ENCODE measurements at regions not wholly inside any gene's neighbourhood (a gene's known extent, or its start where the extent isn't known, plus 50 kb on each side); places are given as distances from the start of the nearest gene placed in this dataset.

GRCh38 chr9:2344436-2344835 lies 277.2 kb upstream of the VLDLR start:
- DNase-seq (ENCODE audit: low read depth), result no peak
- no peak overlapping the region for H3K4me3 ChIP-seq (ENCODE audit: control insufficient read depth, low read depth, low read length)
- no peak for TF ChIP-seq CTCF (IDR thresholded peaks at IDR 0.05; ENCODE audit: control insufficient read depth, insufficient read depth, low read depth, low read length, missing control alignments)

GRCh38 chr9:2345013-2345412 lies 276.6 kb upstream of the VLDLR start:
- H3K4me3 ChIP-seq (ENCODE audit: control insufficient read depth, low read depth, low read length), result no peak overlapping the region
- no peak for TF ChIP-seq CTCF (IDR thresholded peaks at IDR 0.05; ENCODE audit: control insufficient read depth, insufficient read depth, low read depth, low read length, missing control alignments)
- DNase-seq (ENCODE audit: low read depth), result no peak

- TF ChIP-seq CTCF (IDR thresholded peaks at IDR 0.05; ENCODE audit: control insufficient read depth, insufficient read depth, low read depth, low read length, missing control alignments), result no peak
- DNase-seq (ENCODE audit: low read depth), result no peak
- H3K4me3 ChIP-seq (ENCODE audit: control insufficient read depth, low read depth, low read length), result no peak overlapping the region
These were observed 275.2 kb upstream of the VLDLR start for GRCh38 chr9:2346277-2346913.

GRCh38 chr9:2351324-2351723 lies 270.3 kb upstream of the VLDLR start:
- no peak for DNase-seq (ENCODE audit: low read depth)
- TF ChIP-seq CTCF (IDR thresholded peaks at IDR 0.05; ENCODE audit: control insufficient read depth, insufficient read depth, low read depth, low read length, missing control alignments), result no peak
- no peak overlapping the region for H3K4me3 ChIP-seq (ENCODE audit: control insufficient read depth, low read depth, low read length)

GRCh38 chr9:2354216-2354615 lies 267.4 kb upstream of the VLDLR start:
- DNase-seq (ENCODE audit: low read depth), result no peak
- H3K4me3 ChIP-seq (ENCODE audit: control insufficient read depth, low read depth, low read length), result no peak overlapping the region
- no peak for TF ChIP-seq CTCF (IDR thresholded peaks at IDR 0.05; ENCODE audit: control insufficient read depth, insufficient read depth, low read depth, low read length, missing control alignments)

GRCh38 chr9:2354856-2355696 lies 266.5 kb upstream of the VLDLR start:
- no peak for DNase-seq (ENCODE audit: low read depth)
- TF ChIP-seq CTCF (IDR thresholded peaks at IDR 0.05; ENCODE audit: control insufficient read depth, insufficient read depth, low read depth, low read length, missing control alignments), result no peak
- no peak overlapping the region for H3K4me3 ChIP-seq (ENCODE audit: control insufficient read depth, low read depth, low read length)
